Aorta (tissue), 5 donors: ENCODE measurements at regions not wholly inside any gene's neighbourhood (a gene's known extent, or its start where the extent isn't known, plus 50 kb on each side); places are given as distances from the start of the nearest gene placed in this dataset.
"Not testable (repeated sequence)": the region's sequence is repeated elsewhere in the genome, so short reads cannot be mapped to it uniquely, and the experiment has no call there.

Source experiments
- ATAC-seq: fragments of 200-7000 bp; cut with Tn5 transposase; one replicate; pipeline ENCODE4 v1.9.1; 2022; ENCODE audit warnings: moderate library complexity; ENCODE audit not compliant: low FRiP score
- DNase-seq, 2 donors: peaks; one replicate each; pipeline ENCODE4 v3.0.0-alpha.2; 2020
- H3K27ac ChIP-seq, 2 donors: one replicate each; pipeline ENCODE4 v1.5.1; 2013; ENCODE audit warnings: low read length in 2 of 2, mild to moderate bottlenecking in 2 of 2, moderate library complexity in 2 of 2, control low read depth in 1 of 2, inconsistent platforms in 1 of 2, low read depth in 1 of 2
- H3K27me3 ChIP-seq, 2 donors: one replicate each; pipeline ENCODE4 v1.6.1; 2013; ENCODE audit warnings: control low read depth in 1 of 2, low read length in 1 of 2, mild to moderate bottlenecking in 1 of 2, moderate library complexity in 1 of 2; ENCODE audit not compliant: insufficient read depth in 2 of 2, control insufficient read depth in 1 of 2
- H3K36me3 ChIP-seq, 2 donors: one replicate each; pipeline ENCODE4 v1.6.1; 2013; ENCODE audit warnings: control low read depth in 1 of 2, low read length in 1 of 2, mild to moderate bottlenecking in 1 of 2; ENCODE audit not compliant: insufficient read depth in 2 of 2, control insufficient read depth in 1 of 2
- H3K4me1 ChIP-seq, 2 donors: one replicate each; pipeline ENCODE4 v1.6.1; 2013; ENCODE audit warnings: low read length in 2 of 2, control low read depth in 1 of 2, mild to moderate bottlenecking in 1 of 2, moderate library complexity in 1 of 2; ENCODE audit not compliant: insufficient read depth in 2 of 2, control insufficient read depth in 1 of 2
- H3K4me3 ChIP-seq, 2 donors: one replicate each; pipeline ENCODE4 v1.5.1; 2013; ENCODE audit warnings: low read length in 2 of 2, control low read depth in 1 of 2, mild to moderate bottlenecking in 1 of 2
- H3K9me3 ChIP-seq: one replicate; pipeline ENCODE4 v1.6.1; 2013; ENCODE audit warnings: mild to moderate bottlenecking, low read length; ENCODE audit not compliant: control insufficient read depth
- WGBS, 2 donors: extraction: QIAGEN DNeasy Blood & Tissue Kit; methylation state at CpG; one replicate each; pipeline ENCODE4 v1.1.7; 2013; 5-methylcytosine and 5-hydroxymethylcytosine counted together
- intact Hi-C, 2 donors: fragments of 100-400 bp; cut with DNase I; formaldehyde crosslinking; loops; one replicate each; pipeline versions ENCODE4 v1.14.2 to v1.15.0; 2022
- donor health status: healthy with polysubstance abuse.
- donor health status: Bipolar disorder and iron deficiency.
- donor health status: DM: no; HTN: no; CAD: no.
- donor health status: DM: no; HTN: no; CAD: no.
- donor health status: DM: yes; HTN: yes; CAD: no.

DNA sequence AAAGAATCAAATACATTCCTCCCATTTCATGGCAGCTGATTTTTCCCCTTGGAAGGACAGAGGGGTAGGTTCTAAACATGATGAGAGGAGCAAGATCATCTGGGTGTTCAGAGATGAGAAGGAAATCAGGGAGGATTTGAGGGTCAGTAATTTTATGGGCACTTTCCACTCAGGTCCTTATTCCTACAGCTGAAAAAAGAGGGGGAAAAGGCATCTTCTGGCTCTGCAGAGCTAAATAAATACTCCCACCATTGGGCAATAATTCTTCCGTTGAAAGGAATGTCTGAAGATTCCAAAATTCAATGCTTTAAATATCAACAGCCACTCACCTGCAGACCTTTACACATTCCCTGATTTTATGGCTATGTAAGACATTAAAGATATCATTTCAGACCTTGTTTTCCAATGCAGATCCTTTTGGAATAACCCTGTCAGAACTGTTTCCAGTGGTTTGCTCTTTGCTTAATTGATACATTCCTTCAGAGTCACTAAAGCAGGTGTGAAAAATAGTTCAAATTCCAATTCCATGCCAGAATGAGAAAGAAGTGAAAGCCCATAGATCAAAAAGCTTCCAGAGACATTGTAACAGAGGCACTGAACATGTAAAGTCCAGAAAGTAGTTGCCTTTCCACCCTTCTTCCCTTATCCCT lies 233.3 kb upstream of the KRR1 start:
- Histone ChIP-seq H3K27me3 (no peaks in the 10 kb centered on the region), H3K9me3 (no peaks in the 10 kb centered on the region), H3K4me1 (no peaks in the 10 kb centered on the region), H3K36me3 (no peaks in the 10 kb centered on the region), H3K4me3 (no peak overlapping the region), H3K27ac (no peak overlapping the region)
- ATAC-seq, result no peak
- 66 to 67% methylated on average over 1 of the region's 1 CpG for WGBS, 2 donors
- no peak for DNase-seq
- intact Hi-C loops, result no loop called here

DNA sequence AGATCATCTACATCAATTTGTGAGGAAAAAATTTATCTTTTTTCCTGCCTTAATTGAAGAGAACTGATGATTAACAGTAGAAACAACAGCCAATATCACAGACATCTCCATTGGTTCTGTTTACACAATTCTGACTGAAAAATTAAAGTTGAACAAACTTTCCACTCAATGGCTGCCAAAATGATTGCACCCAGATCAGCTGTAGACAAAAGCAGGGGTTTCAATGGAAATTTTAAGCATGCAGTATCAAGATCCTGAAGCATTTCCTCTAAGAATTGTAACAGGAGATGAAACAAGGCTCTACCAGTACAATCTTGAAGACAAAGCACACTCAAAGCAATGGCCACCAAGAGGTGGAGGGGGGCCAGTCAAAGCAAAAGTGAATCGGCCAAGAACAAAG lies 231.6 kb upstream of the KRR1 start:
- intact Hi-C loops, result no loop called here

DNA sequence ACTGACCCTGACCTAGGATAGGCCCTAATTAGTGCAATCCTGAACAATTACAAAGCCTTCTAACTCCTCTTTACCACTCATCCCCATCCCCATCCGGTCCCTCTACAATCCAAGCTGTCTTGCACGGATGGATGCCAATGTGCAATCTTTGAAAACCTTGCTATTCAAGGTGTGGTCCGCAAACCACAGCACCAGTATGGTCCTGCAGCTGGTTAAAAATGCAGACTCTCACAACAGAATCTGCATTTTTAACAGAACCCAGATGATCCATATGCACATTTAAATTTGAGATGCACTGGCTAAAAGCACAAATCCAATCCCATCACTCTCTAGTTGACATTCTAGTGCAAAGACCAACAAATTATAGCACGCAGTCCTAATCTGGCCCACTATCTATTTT lies 230.6 kb upstream of the KRR1 start:
- no peaks in the 10 kb centered on the region for H3K4me1 ChIP-seq
- no peak for DNase-seq
- H3K9me3 ChIP-seq, result no peaks in the 10 kb centered on the region
- H3K27ac ChIP-seq, result no peak overlapping the region
- no peak for ATAC-seq
- 92 to 97% methylated on average over 4 of the region's 4 CpGs for WGBS, 2 donors
- H3K27me3 ChIP-seq, result no peaks in the 10 kb centered on the region
- no peak overlapping the region for H3K4me3 ChIP-seq
- intact Hi-C loops, result no loop called here
- H3K36me3 ChIP-seq, result no peaks in the 10 kb centered on the region

More for the DNA sequence above, 231.6 kb upstream of the KRR1 start:
- H3K4me1 ChIP-seq, result no peaks in the 10 kb centered on the region
- H3K36me3 ChIP-seq, result no peaks in the 10 kb centered on the region
- no peak overlapping the region for H3K27ac ChIP-seq
- ATAC-seq (no peak), DNase-seq (no peak)
- H3K27me3 ChIP-seq, result no peaks in the 10 kb centered on the region
- WGBS, 2 donors, result 79 to 81% methylated on average over 1 of the region's 1 CpG
- no peaks in the 10 kb centered on the region for H3K9me3 ChIP-seq
- no peak overlapping the region for H3K4me3 ChIP-seq

DNA sequence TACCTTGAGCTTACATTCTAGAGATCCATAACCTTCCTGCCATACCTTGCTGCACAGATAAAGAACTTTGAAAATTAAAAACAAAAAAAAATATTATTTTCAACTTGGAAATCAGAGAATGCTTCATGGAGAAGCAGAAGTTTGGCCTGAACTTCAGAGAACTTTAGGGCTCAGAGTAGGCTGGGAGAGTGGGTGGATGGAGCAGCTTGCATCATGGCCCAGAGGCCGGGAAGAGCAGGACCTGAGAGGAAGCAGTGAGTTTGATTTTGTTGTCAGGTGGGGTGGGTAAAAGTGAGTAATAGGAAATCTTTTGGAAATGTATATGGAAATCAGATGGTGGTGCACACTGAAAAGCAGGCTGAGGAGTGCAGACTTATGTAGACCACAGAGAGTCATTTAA lies 228.5 kb upstream of the KRR1 start:
- WGBS, 2 donors, result 87% methylated on average over 1 of the region's 1 CpG

DNA sequence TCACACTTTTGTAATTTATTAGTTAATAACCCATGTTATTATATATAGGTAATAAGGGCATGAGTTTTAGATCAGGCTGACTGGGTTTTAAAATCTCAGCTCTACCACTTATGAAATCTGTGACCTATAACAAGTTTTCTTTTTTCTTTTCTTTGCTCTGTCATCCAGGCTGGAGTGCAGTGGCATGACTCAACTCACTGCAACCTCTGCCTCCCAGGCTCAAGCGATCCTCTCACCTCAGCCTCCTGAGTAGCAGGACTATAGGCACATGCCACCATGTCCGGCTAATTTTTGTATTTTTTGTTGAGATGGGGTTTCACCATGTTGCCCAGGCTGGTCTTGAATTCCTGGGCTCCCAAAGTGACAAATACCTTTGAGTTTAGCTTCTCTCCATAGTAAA lies 227.7 kb upstream of the KRR1 start:
- intact Hi-C loops, result not testable (repeated sequence)

More for the DNA sequence above, 228.5 kb upstream of the KRR1 start:
- DNase-seq, result no peak
- H3K36me3 ChIP-seq, result no peaks in the 10 kb centered on the region
- no peak for ATAC-seq
- intact Hi-C loops, result no loop called here
- H3K4me1 ChIP-seq, result no peaks in the 10 kb centered on the region
- H3K27ac ChIP-seq, result no peak overlapping the region
- H3K9me3 ChIP-seq, result no peaks in the 10 kb centered on the region
- H3K4me3 ChIP-seq, result no peak overlapping the region
- no peaks in the 10 kb centered on the region for H3K27me3 ChIP-seq

DNA sequence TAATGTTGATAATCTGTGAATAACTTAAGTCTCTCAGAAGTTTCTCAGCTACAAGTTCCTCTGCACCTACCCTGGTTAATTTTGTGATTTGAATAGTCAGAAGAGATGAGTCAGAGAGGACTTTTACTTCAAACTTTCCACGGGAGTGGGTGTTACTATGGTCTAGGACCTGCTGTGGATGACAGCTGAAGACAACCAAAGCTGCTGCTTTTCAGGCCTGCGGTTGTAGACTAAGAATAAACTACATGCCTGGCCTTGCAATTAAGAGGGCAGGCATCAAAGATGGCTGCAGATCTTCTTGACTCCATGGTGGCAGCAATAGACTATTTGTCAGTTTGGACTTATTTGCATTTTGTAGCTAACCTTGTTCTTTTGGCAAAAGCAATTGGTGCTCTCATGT lies 227.1 kb upstream of the KRR1 start:
- WGBS, 2 donors, result 51 to 54% methylated on average over 2 of the region's 2 CpGs

More for the DNA sequence above, 227.7 kb upstream of the KRR1 start:
- DNase-seq, H3K27ac ChIP-seq, H3K9me3 ChIP-seq, H3K27me3 ChIP-seq, H3K36me3 ChIP-seq, H3K4me3 ChIP-seq, ATAC-seq, H3K4me1 ChIP-seq: not testable (repeated sequence)
- WGBS, 2 donors, result 96 to 98% methylated on average over 2 of the region's 2 CpGs

DNA sequence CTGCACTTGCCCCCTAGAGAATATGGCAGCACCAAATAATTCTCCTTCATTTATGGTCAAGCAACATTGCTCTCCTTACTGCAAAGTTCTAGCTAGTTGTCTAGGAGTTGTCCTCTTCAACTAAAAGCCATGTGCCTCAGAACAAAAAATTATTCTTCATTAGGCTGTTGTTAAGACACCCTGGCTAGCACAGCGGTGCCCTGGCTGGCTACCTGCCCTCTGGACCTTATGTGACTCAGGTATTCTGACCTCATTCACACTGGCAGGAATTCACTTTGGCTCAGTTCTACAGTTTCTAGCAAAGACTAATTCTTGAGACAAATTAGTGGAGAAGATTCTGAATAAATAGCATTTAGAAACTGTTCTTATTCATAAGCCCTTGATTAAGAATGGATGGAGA lies 224.4 kb upstream of the KRR1 start:
- no peak for DNase-seq
- Histone ChIP-seq H3K4me1 (no peaks in the 10 kb centered on the region), H3K9me3 (no peaks in the 10 kb centered on the region), H3K36me3 (no peaks in the 10 kb centered on the region), H3K27ac (no peak overlapping the region), H3K27me3 (no peaks in the 10 kb centered on the region), H3K4me3 (no peak overlapping the region)
- no peak for ATAC-seq
- intact Hi-C loops, result no loop called here
- WGBS, 2 donors, result 12 to 16% methylated on average over 1 of the region's 1 CpG

More for the DNA sequence above, 227.1 kb upstream of the KRR1 start:
- Histone ChIP-seq H3K4me1 (no peaks in the 10 kb centered on the region), H3K9me3 (no peaks in the 10 kb centered on the region), H3K36me3 (no peaks in the 10 kb centered on the region), H3K27me3 (no peaks in the 10 kb centered on the region), H3K4me3 (no peak overlapping the region), H3K27ac (no peak overlapping the region)
- intact Hi-C loops, result no loop called here
- no peak for ATAC-seq
- no peak for DNase-seq

DNA sequence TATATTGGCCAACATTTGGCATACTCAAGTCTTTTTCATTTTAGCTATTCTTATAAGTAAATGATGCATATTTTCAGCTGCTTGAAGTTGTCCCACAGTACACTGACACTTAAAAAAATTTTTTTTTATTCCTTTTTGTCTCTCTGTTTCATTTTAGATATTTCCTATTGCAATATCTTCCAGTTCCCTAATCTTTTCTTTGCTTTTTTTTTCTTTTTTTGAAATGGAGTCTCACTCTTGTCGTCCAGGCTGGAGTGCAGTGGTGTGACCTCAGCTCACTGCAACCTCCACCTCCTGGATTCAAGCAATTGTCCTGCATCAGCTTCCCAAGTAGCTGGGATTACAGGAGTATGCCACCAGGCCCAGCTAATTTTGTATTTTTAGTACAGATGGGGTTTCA lies 217.4 kb upstream of the KRR1 start:
- H3K27ac ChIP-seq, result no peak overlapping the region
- no peaks in the 10 kb centered on the region for H3K9me3 ChIP-seq
- DNase-seq (no peak), ATAC-seq (no peak)
- no peaks in the 10 kb centered on the region for H3K36me3 ChIP-seq
- intact Hi-C loops, result no loop called here
- no peak overlapping the region for H3K4me3 ChIP-seq
- no peaks in the 10 kb centered on the region for H3K27me3 ChIP-seq
- 88 to 89% methylated on average over 1 of the region's 1 CpG for WGBS, 2 donors
- peaks cover 0 to 2% of the 10 kb centered on the region in 2 donors for H3K4me1 ChIP-seq

DNA sequence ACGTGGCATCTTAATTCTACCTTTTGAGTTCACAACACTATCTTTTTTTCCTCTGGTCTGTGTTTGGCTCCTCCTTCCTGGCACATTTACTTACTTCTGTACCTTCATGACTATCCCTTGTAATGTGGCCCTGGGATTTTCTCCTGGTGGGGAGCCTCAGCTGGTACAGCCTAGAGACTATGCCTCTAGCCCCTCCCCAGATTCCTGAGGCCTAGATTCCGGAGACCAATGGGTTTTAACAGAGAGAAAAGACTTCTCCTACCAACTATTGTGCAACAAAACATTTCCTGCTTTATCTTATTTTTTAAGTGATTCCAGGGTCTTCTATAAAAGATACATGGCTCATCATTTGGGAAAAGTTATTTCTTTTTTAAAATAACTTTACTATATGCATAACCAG lies 216.2 kb upstream of the KRR1 start:
- Histone ChIP-seq H3K4me3 (no peak overlapping the region), H3K36me3 (no peaks in the 10 kb centered on the region), H3K27me3 (no peaks in the 10 kb centered on the region), H3K4me1 (peaks cover 0 to 2% of the 10 kb centered on the region in 2 donors), H3K27ac (no peak overlapping the region), H3K9me3 (no peaks in the 10 kb centered on the region)
- 93 to 100% methylated on average over 2 of the region's 2 CpGs for WGBS, 2 donors
- DNase-seq, result no peak
- ATAC-seq, result no peak
- intact Hi-C loops, result no loop called here
